ENCODE measurements at regions not wholly inside any gene's neighbourhood (a gene's known extent, or its start where the extent isn't known, plus 50 kb on each side); places are given as distances from the start of the nearest gene placed in this dataset.

DNA sequence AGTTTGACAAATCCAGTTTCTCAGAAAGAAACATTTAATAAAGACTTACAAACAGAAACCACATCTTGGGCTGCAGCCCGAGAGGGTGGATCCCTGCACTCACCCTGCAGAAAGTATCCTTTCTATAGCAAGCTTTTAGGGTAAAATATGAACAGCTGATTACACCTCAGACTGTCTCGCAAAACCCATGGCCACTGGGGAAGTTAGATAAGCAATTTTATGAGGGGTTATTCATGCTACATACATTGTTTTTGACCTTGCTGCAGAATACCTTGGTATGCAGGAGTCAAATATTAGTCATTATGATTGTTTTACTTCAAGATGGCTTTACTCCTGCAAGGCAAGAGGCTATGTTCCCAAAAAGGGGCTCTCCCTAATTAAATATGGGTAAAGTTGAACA lies 126.9 kb downstream of the OR2B2 start:
- TF ChIP-seq, protein P1, sequence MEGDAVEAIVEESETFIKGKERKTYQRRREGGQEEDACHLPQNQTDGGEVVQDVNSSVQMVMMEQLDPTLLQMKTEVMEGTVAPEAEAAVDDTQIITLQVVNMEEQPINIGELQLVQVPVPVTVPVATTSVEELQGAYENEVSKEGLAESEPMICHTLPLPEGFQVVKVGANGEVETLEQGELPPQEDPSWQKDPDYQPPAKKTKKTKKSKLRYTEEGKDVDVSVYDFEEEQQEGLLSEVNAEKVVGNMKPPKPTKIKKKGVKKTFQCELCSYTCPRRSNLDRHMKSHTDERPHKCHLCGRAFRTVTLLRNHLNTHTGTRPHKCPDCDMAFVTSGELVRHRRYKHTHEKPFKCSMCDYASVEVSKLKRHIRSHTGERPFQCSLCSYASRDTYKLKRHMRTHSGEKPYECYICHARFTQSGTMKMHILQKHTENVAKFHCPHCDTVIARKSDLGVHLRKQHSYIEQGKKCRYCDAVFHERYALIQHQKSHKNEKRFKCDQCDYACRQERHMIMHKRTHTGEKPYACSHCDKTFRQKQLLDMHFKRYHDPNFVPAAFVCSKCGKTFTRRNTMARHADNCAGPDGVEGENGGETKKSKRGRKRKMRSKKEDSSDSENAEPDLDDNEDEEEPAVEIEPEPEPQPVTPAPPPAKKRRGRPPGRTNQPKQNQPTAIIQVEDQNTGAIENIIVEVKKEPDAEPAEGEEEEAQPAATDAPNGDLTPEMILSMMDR (IDR thresholded peaks at IDR 0.05), result no peak
- TF ChIP-seq POLR2A (IDR thresholded peaks at IDR 0.05), result no peak
